Thyroid gland (tissue), 4 donors: ENCODE measurements at regions not wholly inside any gene's neighbourhood (a gene's known extent, or its start where the extent isn't known, plus 50 kb on each side); places are given as distances from the start of the nearest gene placed in this dataset.

Source experiments
- CTCF ChIP-seq, 6 experiments: fragments of 200-600 bp in 3 of 6; fragments of 450-650 bp in 3 of 6; sonication (generic) in 3 of 6; IDR thresholded peaks; one replicate each; pipeline ENCODE4 v1.5.1; 2016 to 2019; ENCODE audit warnings: antibody characterized with exemption in 6 of 6, mild to moderate bottlenecking in 2 of 6, inconsistent platforms in 1 of 6, moderate library complexity in 1 of 6
- POLR2A ChIP-seq, 2 donors: fragments of 450-650 bp; IDR thresholded peaks; one replicate each; pipeline ENCODE4 v1.6.1; 2017; ENCODE audit warnings: antibody characterized with exemption in 2 of 2, mild to moderate bottlenecking in 2 of 2, moderate library complexity in 1 of 2

- TF ChIP-seq POLR2A (IDR thresholded peaks at IDR 0.05): no peak
- TF ChIP-seq CTCF (IDR thresholded peaks at IDR 0.05): no peak
These were observed 152.7 kb downstream of the NAA11 start for GRCh38 chr4:79173186-79173585.
